ENCODE measurements at regions not wholly inside any gene's neighbourhood (a gene's known extent, or its start where the extent isn't known, plus 50 kb on each side); places are given as distances from the start of the nearest gene placed in this dataset.

DNA sequence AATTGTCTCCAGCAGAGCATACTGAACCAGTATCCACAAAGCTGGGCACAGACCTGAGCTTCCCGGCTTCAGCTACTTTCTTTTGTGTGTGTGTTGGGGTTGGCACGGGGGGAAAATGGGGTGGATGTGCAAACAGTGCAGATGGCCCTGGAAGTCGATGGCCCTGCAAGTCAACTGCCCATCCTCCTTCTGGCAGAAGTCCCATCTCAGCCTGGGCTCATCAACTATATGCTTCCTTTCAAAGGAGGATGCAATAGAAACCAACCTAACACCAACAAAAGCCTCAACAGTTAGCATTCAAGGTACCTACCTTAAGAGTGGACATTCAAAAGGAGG lies 55.7 kb downstream of the SOX9 start:
- Histone ChIP-seq H3K27ac (ENCODE audit: low read depth in 1 of 2, low read length in 2 of 2) (no peak overlapping the region), H3K9ac (ENCODE audit: low read depth in 1 of 2, low read length in 2 of 2) (no peak overlapping the region), H3K36me3 (ENCODE audit: control insufficient read depth in 4 of 4, insufficient read depth in 3 of 4, low read depth in 1 of 4, low read length in 3 of 4) (no peaks in the 10 kb centered on the region), H3K4me1 (ENCODE audit: control insufficient read depth in 4 of 4, insufficient read depth in 4 of 4, low read length in 3 of 4) (no peaks in the 10 kb centered on the region), H3K4me3 (ENCODE audit: low read depth in 1 of 3, low read length in 3 of 3) (no peak overlapping the region), H3K27me3 (ENCODE audit: control insufficient read depth in 4 of 4, insufficient read depth in 4 of 4, low read length in 3 of 4) (peaks cover 0 to 2% (median 0%) of the 10 kb centered on the region in 4 donors), H3K9me3 (ENCODE audit: control insufficient read depth in 4 of 4, low read length in 3 of 4) (no peaks in the 10 kb centered on the region)
- WGBS: 73% methylated on average over 3 of the region's 3 CpGs
- DNase-seq (ENCODE audit: low spot score): no peak
- TF ChIP-seq, protein P1, sequence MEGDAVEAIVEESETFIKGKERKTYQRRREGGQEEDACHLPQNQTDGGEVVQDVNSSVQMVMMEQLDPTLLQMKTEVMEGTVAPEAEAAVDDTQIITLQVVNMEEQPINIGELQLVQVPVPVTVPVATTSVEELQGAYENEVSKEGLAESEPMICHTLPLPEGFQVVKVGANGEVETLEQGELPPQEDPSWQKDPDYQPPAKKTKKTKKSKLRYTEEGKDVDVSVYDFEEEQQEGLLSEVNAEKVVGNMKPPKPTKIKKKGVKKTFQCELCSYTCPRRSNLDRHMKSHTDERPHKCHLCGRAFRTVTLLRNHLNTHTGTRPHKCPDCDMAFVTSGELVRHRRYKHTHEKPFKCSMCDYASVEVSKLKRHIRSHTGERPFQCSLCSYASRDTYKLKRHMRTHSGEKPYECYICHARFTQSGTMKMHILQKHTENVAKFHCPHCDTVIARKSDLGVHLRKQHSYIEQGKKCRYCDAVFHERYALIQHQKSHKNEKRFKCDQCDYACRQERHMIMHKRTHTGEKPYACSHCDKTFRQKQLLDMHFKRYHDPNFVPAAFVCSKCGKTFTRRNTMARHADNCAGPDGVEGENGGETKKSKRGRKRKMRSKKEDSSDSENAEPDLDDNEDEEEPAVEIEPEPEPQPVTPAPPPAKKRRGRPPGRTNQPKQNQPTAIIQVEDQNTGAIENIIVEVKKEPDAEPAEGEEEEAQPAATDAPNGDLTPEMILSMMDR (IDR thresholded peaks at IDR 0.05; ENCODE audit: low read depth, low read length, missing input control): no peak
- TF ChIP-seq FOXA1 (IDR thresholded peaks at IDR 0.05): no peak
- no peak for TF ChIP-seq TAF1 (conservative IDR thresholded peaks at IDR 0.05)
- TF ChIP-seq EGR1 (IDR thresholded peaks at IDR 0.05; ENCODE audit: low read depth in 2 of 2): no peak
- no peak for TF ChIP-seq MAX (IDR thresholded peaks at IDR 0.05)
- TF ChIP-seq SP1 (IDR thresholded peaks at IDR 0.05): no peak

DNA sequence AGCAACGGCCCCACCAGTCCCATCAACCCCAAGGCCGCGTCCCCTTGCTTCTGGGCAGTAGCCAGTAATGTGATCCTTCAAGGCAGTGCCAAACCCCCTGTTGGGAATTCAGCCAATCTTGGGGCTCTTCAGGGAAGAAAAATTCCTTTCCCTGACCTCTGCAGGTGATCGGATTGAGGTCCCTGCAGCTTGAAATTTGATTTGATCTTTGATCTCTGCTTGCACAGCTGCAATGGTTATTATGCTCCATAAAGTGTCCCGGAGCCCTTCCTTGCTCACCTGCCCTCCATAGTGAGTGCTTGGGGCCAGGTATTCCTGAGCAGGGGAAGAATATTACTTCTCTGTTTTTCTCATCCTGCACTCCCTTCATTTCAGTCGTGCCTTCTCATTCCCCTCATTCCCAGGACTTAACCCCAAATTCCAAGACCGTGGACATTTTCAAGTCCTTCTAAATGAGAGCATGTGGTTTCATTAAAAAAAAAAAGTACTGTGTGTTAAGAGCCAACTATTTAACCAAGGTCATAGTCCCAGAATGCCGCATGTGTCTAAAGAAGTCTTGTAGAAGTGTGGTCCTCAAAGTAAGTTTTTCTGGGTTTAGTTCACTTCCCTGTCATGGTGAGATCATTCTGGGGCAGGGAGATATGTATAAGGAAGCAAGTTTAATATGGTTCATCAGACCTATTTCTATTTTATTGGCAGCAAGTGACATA lies 56.3 kb downstream of the SOX9 start:
- TF ChIP-seq RXRA (IDR thresholded peaks at IDR 0.05) (no peak), RAD21 (IDR thresholded peaks at IDR 0.05) (no peak), HNF4A (conservative IDR thresholded peaks at IDR 0.05) (no peak), SP1 (IDR thresholded peaks at IDR 0.05) (no peak), ATF3 (IDR thresholded peaks at IDR 0.05) (no peak), TAF1 (conservative IDR thresholded peaks at IDR 0.05) (no peak), HNF4G (IDR thresholded peaks at IDR 0.05) (no peak), GABPA (IDR thresholded peaks at IDR 0.05 in 1 of 2, conservative IDR thresholded peaks at IDR 0.05 in 1 of 2) (no peak), MAX (IDR thresholded peaks at IDR 0.05) (no peak), EGR1 (IDR thresholded peaks at IDR 0.05; ENCODE audit: low read depth in 2 of 2) (no peak), NR2F2 (IDR thresholded peaks at IDR 0.05) (no peak), JUND (IDR thresholded peaks at IDR 0.05) (no peak), YY1 (IDR thresholded peaks at IDR 0.05) (no peak), FOXA1 (IDR thresholded peaks at IDR 0.05) (no peak)
- TF ChIP-seq, protein P2, sequence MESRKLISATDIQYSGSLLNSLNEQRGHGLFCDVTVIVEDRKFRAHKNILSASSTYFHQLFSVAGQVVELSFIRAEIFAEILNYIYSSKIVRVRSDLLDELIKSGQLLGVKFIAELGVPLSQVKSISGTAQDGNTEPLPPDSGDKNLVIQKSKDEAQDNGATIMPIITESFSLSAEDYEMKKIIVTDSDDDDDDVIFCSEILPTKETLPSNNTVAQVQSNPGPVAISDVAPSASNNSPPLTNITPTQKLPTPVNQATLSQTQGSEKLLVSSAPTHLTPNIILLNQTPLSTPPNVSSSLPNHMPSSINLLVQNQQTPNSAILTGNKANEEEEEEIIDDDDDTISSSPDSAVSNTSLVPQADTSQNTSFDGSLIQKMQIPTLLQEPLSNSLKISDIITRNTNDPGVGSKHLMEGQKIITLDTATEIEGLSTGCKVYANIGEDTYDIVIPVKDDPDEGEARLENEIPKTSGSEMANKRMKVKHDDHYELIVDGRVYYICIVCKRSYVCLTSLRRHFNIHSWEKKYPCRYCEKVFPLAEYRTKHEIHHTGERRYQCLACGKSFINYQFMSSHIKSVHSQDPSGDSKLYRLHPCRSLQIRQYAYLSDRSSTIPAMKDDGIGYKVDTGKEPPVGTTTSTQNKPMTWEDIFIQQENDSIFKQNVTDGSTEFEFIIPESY (IDR thresholded peaks at IDR 0.05): no peak
- 66% methylated on average over 8 of the region's 8 CpGs for WGBS
- Histone ChIP-seq H3K4me3 (ENCODE audit: low read depth in 1 of 3, low read length in 3 of 3) (no peak overlapping the region), H3K9me3 (ENCODE audit: control insufficient read depth in 4 of 4, low read length in 3 of 4) (no peaks in the 10 kb centered on the region), H3K27ac (ENCODE audit: low read depth in 1 of 2, low read length in 2 of 2) (no peak overlapping the region), H3K9ac (ENCODE audit: low read depth in 1 of 2, low read length in 2 of 2) (no peak overlapping the region), H3K36me3 (ENCODE audit: control insufficient read depth in 4 of 4, insufficient read depth in 3 of 4, low read depth in 1 of 4, low read length in 3 of 4) (no peaks in the 10 kb centered on the region), H3K27me3 (ENCODE audit: control insufficient read depth in 4 of 4, insufficient read depth in 4 of 4, low read length in 3 of 4) (peaks cover 0 to 2% (median 0%) of the 10 kb centered on the region in 4 donors), H3K4me1 (ENCODE audit: control insufficient read depth in 4 of 4, insufficient read depth in 4 of 4, low read length in 3 of 4) (no peaks in the 10 kb centered on the region)
- DNase-seq (ENCODE audit: low spot score): no peak

Measured in liver (tissue), 8 donors.